ENCODE measurements at regions not wholly inside any gene's neighbourhood (a gene's known extent, or its start where the extent isn't known, plus 50 kb on each side); places are given as distances from the start of the nearest gene placed in this dataset.

DNA sequence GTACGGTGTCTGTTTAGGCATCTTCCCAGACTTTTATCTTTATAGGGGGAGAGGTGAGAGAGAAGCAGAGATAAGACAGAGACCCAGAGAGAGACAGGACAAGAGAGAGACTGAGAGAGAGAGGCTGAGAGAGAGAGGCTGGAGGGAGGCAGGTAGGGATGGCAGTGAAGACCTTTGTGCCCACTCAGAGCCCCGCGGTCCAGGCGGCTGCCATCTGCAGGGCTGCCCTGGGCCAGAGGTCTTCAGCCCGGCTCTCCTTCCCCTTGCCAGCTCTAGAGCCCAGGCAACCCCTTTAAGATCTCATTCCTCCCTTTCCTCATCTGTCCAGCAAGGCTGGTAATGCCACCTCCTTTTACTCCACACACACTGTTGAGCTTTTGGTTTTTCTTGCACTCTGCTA lies 610.0 kb downstream of the GALR1 start:
- ATAC-seq (peak in 1 of 4 donors; percentile 24), DNase-seq (no peak)
- Histone ChIP-seq H3K9me3 (no peaks in the 10 kb centered on the region), H3K4me1 (no peaks in the 10 kb centered on the region), H3K4me3 (no peak overlapping the region), H3K36me3 (no peaks in the 10 kb centered on the region), H3K27me3 (peaks cover 0 to 9% (median 0%) of the 10 kb centered on the region in 9 donors), H3K27ac (no peak overlapping the region)
- WGBS, 4 donors, result 75 to 89% (median 85%) methylated on average over 5 of the region's 5 CpGs
- TF ChIP-seq POLR2A (IDR thresholded peaks at IDR 0.05) (no peak), CTCF (IDR thresholded peaks at IDR 0.05) (no peak)
- intact Hi-C loops (cut with DNase I), result no loop called here

- DNase-seq (no peak), ATAC-seq (no peak)
- Histone ChIP-seq H3K4me1 (no peaks in the 10 kb centered on the region), H3K27ac (no peak overlapping the region), H3K4me3 (no peak overlapping the region), H3K27me3 (peaks cover 0 to 8% (median 0%) of the 10 kb centered on the region in 9 donors), H3K36me3 (no peaks in the 10 kb centered on the region), H3K9me3 (no peaks in the 10 kb centered on the region)
- intact Hi-C loops (cut with DNase I), result no loop called here
- 62 to 75% (median 69%) methylated on average over 7 of the region's 7 CpGs for WGBS, 4 donors
- TF ChIP-seq POLR2A (IDR thresholded peaks at IDR 0.05), result no peak
- no peak for TF ChIP-seq CTCF (IDR thresholded peaks at IDR 0.05)
Observed at GRCh38 chr18:77862066-77862757, 612.6 kb downstream of the GALR1 start.

GRCh38 chr18:77865853-77866252 lies 616.2 kb downstream of the GALR1 start:
- no peak for DNase-seq
- Histone ChIP-seq H3K9me3 (no peaks in the 10 kb centered on the region), H3K27ac (no peak overlapping the region), H3K4me1 (peaks cover 0 to 3% (median 0%) of the 10 kb centered on the region in 12 donors), H3K4me3 (no peak overlapping the region), H3K27me3 (no peaks in the 10 kb centered on the region), H3K36me3 (no peaks in the 10 kb centered on the region)
- no peak for ATAC-seq
- WGBS, 4 donors, result 88 to 95% (median 94%) methylated on average over 7 to 11 of the region's 11 CpGs
- TF ChIP-seq POLR2A (IDR thresholded peaks at IDR 0.05) (no peak), CTCF (IDR thresholded peaks at IDR 0.05) (no peak)
- intact Hi-C loops (cut with DNase I), result no loop called here

GRCh38 chr18:77866351-77866750 lies 616.7 kb downstream of the GALR1 start:
- no peak for ATAC-seq

More at GRCh38 chr18:77866351-77866750, 616.7 kb downstream of the GALR1 start:
- intact Hi-C loops (cut with DNase I), result no loop called here
- Histone ChIP-seq H3K27me3 (no peaks in the 10 kb centered on the region), H3K4me1 (peaks cover 0 to 4% (median 0%) of the 10 kb centered on the region in 12 donors), H3K27ac (no peak overlapping the region), H3K36me3 (no peaks in the 10 kb centered on the region), H3K4me3 (no peak overlapping the region), H3K9me3 (no peaks in the 10 kb centered on the region)
- WGBS, 4 donors, result 75 to 80% (median 76%) methylated on average over 8 of the region's 8 CpGs
- TF ChIP-seq CTCF (IDR thresholded peaks at IDR 0.05) (no peak), POLR2A (IDR thresholded peaks at IDR 0.05) (no peak)
- no peak for DNase-seq

Data from heart left ventricle (tissue), 16 donors.